ENCODE measurements at regions not wholly inside any gene's neighbourhood (a gene's known extent, or its start where the extent isn't known, plus 50 kb on each side); places are given as distances from the start of the nearest gene placed in this dataset.

DNA sequence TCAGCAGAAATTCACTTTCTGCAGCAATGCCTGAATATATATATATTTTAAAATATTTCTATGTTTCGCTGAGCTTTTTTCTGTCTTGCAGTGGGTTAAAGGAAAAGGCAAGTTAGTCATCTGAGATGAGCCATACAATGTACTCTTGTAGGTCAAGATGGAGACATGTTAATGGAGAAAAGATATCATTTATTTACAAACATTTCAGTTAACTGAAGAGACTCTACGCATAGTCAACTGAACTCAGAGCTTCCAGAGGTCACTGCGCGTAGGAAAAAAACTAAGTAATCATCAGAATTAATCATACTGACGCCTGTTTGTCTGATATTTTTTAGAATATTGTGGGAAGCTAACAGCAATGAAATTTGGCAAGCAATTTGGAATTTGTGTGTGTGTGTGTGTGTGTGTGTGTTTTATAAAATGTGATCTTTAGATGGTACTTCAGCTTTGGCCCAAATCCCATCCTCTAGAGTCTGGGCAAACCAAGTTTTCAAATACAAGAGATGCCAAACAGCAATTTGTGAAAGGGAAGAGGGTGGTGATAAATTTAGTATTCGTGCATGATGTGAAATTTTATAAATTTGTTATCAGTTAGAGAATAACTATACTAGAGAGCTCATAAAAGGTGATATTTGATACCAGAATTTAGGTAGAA lies 193.9 kb upstream of the AGR3 start:
- no peak overlapping the region for H3K4me3 ChIP-seq (ENCODE audit: low read length)
- no peak for DNase-seq (ENCODE audit: low read depth)
- TF ChIP-seq, protein P1, sequence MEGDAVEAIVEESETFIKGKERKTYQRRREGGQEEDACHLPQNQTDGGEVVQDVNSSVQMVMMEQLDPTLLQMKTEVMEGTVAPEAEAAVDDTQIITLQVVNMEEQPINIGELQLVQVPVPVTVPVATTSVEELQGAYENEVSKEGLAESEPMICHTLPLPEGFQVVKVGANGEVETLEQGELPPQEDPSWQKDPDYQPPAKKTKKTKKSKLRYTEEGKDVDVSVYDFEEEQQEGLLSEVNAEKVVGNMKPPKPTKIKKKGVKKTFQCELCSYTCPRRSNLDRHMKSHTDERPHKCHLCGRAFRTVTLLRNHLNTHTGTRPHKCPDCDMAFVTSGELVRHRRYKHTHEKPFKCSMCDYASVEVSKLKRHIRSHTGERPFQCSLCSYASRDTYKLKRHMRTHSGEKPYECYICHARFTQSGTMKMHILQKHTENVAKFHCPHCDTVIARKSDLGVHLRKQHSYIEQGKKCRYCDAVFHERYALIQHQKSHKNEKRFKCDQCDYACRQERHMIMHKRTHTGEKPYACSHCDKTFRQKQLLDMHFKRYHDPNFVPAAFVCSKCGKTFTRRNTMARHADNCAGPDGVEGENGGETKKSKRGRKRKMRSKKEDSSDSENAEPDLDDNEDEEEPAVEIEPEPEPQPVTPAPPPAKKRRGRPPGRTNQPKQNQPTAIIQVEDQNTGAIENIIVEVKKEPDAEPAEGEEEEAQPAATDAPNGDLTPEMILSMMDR (conservative IDR thresholded peaks at IDR 0.05; ENCODE audit: low read depth, low read length), result no peak

DNA sequence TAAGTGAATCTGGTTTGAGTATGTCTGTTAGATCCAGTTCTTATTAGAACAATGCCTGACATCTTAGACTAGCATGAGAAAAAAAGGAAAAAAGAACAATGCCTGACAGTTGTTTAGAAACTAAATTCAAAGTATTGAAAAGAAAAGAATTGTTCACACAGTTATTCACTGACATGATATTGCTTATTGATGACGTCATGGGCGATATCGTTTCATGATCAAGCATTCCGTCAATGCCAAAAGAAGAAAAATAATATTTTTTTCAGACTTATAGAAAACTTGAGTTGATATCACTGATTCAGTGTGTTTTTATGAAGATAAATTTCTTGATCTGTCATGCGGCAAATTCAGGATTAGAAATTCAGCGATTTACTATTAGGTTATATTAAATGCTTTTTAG lies 196.5 kb upstream of the AGR3 start:
- TF ChIP-seq, protein P1 (conservative IDR thresholded peaks at IDR 0.05; ENCODE audit: low read depth, low read length), result no peak
- H3K4me3 ChIP-seq (ENCODE audit: low read length), result no peak overlapping the region
- no peak for DNase-seq (ENCODE audit: low read depth)

DNA sequence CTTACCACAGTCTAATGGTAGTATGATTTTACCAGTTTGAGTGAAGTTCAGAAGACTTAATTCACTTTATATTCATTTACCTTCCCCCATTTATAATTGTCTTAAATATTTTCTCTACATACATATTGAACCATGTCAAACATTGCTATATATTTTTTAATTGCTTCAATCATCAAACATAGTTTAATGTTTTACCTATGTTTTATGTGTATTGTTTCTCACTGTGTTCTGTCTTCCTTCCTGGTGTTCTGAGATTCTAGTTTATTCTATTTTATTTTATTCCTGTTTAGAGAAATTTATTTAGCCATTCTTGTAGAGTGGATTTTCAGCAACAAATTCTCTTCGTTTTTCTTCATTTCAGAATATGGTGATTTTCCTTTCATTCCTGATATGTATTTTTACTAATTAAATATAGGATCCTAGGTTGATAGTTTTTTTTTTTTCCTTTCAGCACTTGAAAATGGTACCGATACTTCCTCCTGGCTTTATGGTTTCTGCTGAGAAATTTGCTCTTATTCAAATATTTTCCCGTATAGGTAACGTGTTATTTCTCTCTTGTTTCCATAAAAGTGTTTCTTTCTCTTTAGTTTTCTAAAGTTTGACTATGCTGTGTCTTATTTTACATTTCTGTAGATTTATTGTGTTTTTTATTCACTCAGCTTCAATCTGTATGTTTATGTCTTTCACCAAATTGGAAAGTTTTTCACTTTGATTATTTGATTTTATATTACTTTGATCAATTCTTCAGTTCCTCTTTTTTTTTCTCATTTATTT lies 201.8 kb upstream of the AGR3 start:
- no peak overlapping the region for H3K4me3 ChIP-seq (ENCODE audit: low read length)
- TF ChIP-seq, protein P1 (conservative IDR thresholded peaks at IDR 0.05; ENCODE audit: low read depth, low read length), result no peak
- DNase-seq (ENCODE audit: low read depth), result no peak

DNA sequence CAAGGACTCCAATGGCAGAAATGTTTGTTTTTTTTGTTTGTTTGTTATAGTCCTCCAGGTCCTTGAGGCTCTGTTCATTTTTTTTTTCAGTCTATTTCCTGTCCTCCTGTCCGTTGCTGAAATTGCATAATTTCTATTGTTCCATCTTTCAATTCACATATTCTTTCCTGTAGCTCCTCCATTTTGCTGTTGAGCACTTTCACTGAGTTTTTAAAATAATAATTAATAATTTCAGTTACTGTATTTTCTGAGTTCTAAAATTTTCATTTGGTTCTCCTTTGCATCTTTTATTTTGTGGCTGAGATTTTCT lies 202.3 kb upstream of the AGR3 start:
- TF ChIP-seq, protein P1 (conservative IDR thresholded peaks at IDR 0.05; ENCODE audit: low read depth, low read length), result no peak
- H3K4me3 ChIP-seq (ENCODE audit: low read length), result no peak overlapping the region
- DNase-seq (ENCODE audit: low read depth), result no peak

DNA sequence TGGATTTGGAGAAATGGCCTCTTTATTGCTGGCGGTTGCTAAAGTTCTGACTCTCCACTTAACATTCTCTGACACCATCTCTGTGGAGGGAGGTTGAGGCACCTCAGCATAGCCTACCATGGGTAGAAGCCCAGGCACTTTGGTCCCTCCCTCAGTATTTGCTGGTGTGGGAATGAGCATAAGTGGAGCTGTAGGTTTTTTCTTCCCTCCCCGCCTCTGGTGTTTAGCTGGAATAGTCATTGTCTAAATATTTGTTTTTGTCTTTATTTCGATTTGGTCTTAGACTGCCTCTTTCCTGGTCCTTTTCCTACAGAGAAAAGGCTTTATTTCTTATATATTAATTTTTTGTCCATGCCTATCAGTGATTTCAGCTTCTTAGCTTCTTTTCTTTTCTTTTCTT lies 203.4 kb upstream of the AGR3 start:
- H3K4me3 ChIP-seq (ENCODE audit: low read length), result no peak overlapping the region
- TF ChIP-seq, protein P1 (conservative IDR thresholded peaks at IDR 0.05; ENCODE audit: low read depth, low read length), result no peak
- DNase-seq (ENCODE audit: low read depth), result no peak

DNA sequence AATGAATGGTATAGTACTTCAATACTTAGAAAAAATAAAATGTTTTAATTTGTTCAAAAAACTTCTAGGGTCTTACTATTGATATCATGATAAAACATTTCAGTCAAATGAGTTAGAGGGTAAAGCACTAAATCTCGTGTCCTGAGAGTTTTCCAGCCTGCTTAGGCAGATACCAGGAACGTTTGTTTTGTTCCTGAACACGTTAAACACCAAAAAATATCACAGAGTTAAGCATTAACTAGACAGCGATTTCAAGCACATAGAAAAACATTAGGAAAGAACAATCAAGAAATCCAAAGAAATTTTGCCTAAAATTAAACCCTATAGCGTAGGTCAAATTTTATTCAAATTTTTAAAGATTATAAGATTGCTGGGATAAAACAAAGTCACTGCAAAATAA lies 204.6 kb upstream of the AGR3 start:
- TF ChIP-seq, protein P1 (conservative IDR thresholded peaks at IDR 0.05; ENCODE audit: low read depth, low read length), result no peak
- H3K4me3 ChIP-seq (ENCODE audit: low read length), result no peak overlapping the region
- DNase-seq (ENCODE audit: low read depth), result no peak

DNA sequence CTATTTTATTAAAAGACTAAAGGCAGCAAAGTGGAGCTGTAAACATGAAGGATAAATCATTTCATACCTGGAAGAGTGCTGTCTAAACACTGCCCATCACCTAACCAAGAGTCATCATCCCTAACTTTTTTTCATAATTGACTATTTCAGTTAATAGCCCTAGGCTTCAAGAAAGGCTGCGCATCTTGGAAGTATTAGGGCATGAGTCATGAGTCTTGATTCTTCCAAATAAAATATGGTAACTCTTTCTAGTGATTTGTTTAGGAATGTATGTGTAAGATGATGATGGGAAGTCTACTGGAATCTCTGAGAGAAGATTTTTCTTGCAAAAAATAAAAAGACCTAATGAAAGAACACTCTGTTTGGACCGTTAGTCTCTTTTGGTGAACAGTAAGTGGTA lies 207.7 kb upstream of the AHR start:
- no peak overlapping the region for H3K4me3 ChIP-seq (ENCODE audit: low read length)
- TF ChIP-seq, protein P1 (conservative IDR thresholded peaks at IDR 0.05; ENCODE audit: low read depth, low read length), result no peak
- no peak for DNase-seq (ENCODE audit: low read depth)

Data from retinal pigment epithelial cell (primary cell).